H1 (cell line): ENCODE measurements at regions not wholly inside any gene's neighbourhood (a gene's known extent, or its start where the extent isn't known, plus 50 kb on each side); places are given as distances from the start of the nearest gene placed in this dataset.

Source experiments
- CHD2 ChIP-seq: IDR thresholded peaks from 2 replicates; pipeline ENCODE4 v1.6.1; 2012; ENCODE audit warnings: low read length, improper control_type of control experiment
- CREB1 ChIP-seq: IDR thresholded peaks from 2 replicates; pipeline ENCODE4 v1.6.1; 2012; ENCODE audit warnings: inconsistent platforms
- KDM1A ChIP-seq: fragments of 200-600, 300-600 bp; sonication (generic); IDR thresholded peaks from 2 replicates; pipeline ENCODE4 v1.7.1; 2016; ENCODE audit warnings: mild to moderate bottlenecking, low read length, borderline replicate concordance
- RBBP5 ChIP-seq: IDR thresholded peaks from 2 replicates; pipeline ENCODE4 v1.7.1; 2012; ENCODE audit warnings: low read depth, mild to moderate bottlenecking, inconsistent platforms, low read length, moderate library complexity, borderline replicate concordance
- RFX5 ChIP-seq: IDR thresholded peaks from 2 replicates; pipeline ENCODE4 v1.6.1; 2011; ENCODE audit warnings: low read depth, low read length, improper control_type of control experiment, borderline replicate concordance
- RXRA ChIP-seq: IDR thresholded peaks from 2 replicates; pipeline ENCODE4 v1.6.1; 2011; ENCODE audit warnings: low read depth, mild to moderate bottlenecking, low read length, moderate library complexity; ENCODE audit not compliant: insufficient read depth
- TAF1 ChIP-seq: IDR thresholded peaks from 2 replicates; pipeline ENCODE4 v1.6.1; 2011; ENCODE audit warnings: mild to moderate bottlenecking, low read depth, low read length
- TBP ChIP-seq: IDR thresholded peaks from 2 replicates; pipeline ENCODE4 v1.6.1; 2011; ENCODE audit warnings: low read depth, low read length, improper control_type of control experiment
- TCF12 ChIP-seq: IDR thresholded peaks from 2 replicates; pipeline ENCODE4 v1.6.1; 2011; ENCODE audit warnings: low read depth, mild to moderate bottlenecking, low read length
- TF ChIP-seq, protein P1 (sequence below): IDR thresholded peaks from 2 replicates; pipeline ENCODE4 v1.6.1; 2011; ENCODE audit warnings: low read length, improper control_type of control experiment

- TF ChIP-seq RXRA (no peak), CHD2 (no peak), RBBP5 (no peak), KDM1A (no peak), TBP (no peak), RFX5 (no peak), TCF12 (no peak), TAF1 (no peak), CREB1 (no peak)
- TF ChIP-seq, protein P1, sequence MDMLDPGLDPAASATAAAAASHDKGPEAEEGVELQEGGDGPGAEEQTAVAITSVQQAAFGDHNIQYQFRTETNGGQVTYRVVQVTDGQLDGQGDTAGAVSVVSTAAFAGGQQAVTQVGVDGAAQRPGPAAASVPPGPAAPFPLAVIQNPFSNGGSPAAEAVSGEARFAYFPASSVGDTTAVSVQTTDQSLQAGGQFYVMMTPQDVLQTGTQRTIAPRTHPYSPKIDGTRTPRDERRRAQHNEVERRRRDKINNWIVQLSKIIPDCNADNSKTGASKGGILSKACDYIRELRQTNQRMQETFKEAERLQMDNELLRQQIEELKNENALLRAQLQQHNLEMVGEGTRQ = no peak
Measured at GRCh38 chr13:90883592-90883991, 463.9 kb upstream of the MIR17HG start (continued).
